ENCODE measurements at regions not wholly inside any gene's neighbourhood (a gene's known extent, or its start where the extent isn't known, plus 50 kb on each side); places are given as distances from the start of the nearest gene placed in this dataset.

DNA sequence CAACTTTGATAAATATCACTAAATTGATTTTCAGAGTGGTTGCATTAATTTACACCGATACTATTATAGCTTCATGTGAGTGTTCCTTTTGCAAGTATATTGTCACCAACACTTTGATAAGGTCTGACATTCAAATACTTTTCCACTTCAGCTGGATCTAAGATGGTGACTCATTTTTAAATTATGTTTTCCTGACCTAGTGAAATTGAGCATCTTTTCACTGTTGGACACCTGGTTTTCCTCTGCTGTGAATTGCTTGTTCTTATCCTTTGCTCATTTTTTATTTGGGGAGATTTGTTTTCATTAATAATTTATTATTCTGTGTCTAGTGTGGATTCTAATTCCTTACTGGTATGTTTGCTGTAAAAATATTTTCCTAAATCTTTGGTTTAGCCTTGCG, 85.2 kb upstream of the PRDM1 start:
- Mint-ChIP-seq H3K4me3 (no peak overlapping the region), H3K27me3 (peaks cover 65% of the 10 kb centered on the region), H3K4me1 (peaks cover under 1% of the 10 kb centered on the region), H3K9me3 (no peaks in the 10 kb centered on the region), H3K36me3 (ENCODE audit: low read depth) (no peaks in the 10 kb centered on the region), H3K27ac (no peak overlapping the region)
- POLR2A ChIA-PET, result no interaction called here
- CTCF ChIA-PET, result interaction anchor here (1.4 kb wide), 1 partner anchor 8 kb away, joined by 5 read pairs; no protein-coding TSS in a partner anchor
- DNase-seq, result no peak

GRCh38 chr6:105997482-105997881, 88.7 kb upstream of the PRDM1 start:
- CTCF ChIA-PET, result interaction anchor here (0.7 kb wide), 1 partner anchor 18 kb away, joined by 3 read pairs; no protein-coding TSS in a partner anchor
- no peak overlapping the region for H3K4me3 Mint-ChIP-seq
- H3K36me3 Mint-ChIP-seq (ENCODE audit: low read depth), result peaks cover 2% of the 10 kb centered on the region
- POLR2A ChIA-PET, result no interaction called here
- DNase-seq, result no peak
- H3K9me3 Mint-ChIP-seq, result no peaks in the 10 kb centered on the region
- no peak overlapping the region for H3K27ac Mint-ChIP-seq
- H3K4me1 Mint-ChIP-seq, result peaks cover 26% of the 10 kb centered on the region
- H3K27me3 Mint-ChIP-seq, result peaks cover 63% of the 10 kb centered on the region

DNA sequence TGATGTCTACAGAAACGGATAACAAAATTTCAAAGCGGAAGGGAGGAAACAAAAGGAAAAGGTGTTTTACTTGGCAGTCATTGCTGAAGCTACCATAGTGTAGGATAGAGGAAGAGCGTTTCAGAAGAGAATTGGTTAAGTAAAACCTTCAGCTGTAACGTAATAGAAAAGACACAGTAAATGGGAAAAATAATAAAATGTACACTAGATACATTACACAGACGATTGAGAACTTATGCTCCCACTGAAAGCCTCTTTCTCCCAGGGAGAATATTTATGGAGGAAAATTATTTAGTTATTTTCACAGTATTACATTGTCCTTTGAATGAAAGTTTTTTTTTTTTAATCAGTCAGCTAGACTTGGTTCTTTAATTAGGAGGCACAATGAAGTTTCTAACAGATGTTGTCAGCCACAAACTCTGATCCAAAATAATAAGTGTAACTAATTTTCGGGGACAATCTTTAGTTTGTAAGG, 90.7 kb upstream of the PRDM1 start:
- peaks cover 39% of the 10 kb centered on the region for H3K4me1 Mint-ChIP-seq
- no peaks in the 10 kb centered on the region for H3K9me3 Mint-ChIP-seq
- CTCF ChIA-PET, result interaction anchor here (3.1 to 5.5 kb wide), 2 partner anchors 12 to 15 kb away, joined by 13 to 37 read pairs; no protein-coding TSS in a partner anchor
- peak overlapping the region; percentile 96 for H3K27ac Mint-ChIP-seq
- H3K27me3 Mint-ChIP-seq, result peaks cover 56% of the 10 kb centered on the region
- peak overlapping the region; percentile 81 for H3K4me3 Mint-ChIP-seq
- POLR2A ChIA-PET, result no interaction called here
- DNase-seq, result no peak
- peaks cover 2% of the 10 kb centered on the region for H3K36me3 Mint-ChIP-seq (ENCODE audit: low read depth)

- H3K27me3 Mint-ChIP-seq, result peaks cover 63% of the 10 kb centered on the region
- POLR2A ChIA-PET, result interaction anchor here (1.4 kb wide), 1 partner anchor 104 kb away, joined by 4 read pairs; no protein-coding TSS in a partner anchor
Measured at GRCh38 chr6:105994591-105995390, 91.3 kb upstream of the PRDM1 start.

GRCh38 chr6:105994118-105994590, 92.0 kb upstream of the PRDM1 start:
- Mint-ChIP-seq H3K4me3 (peak overlapping the region; percentile 81), H3K4me1 (peaks cover 47% of the 10 kb centered on the region), H3K27me3 (peaks cover 65% of the 10 kb centered on the region), H3K27ac (peak overlapping the region; percentile 96), H3K36me3 (ENCODE audit: low read depth) (peaks cover 2% of the 10 kb centered on the region), H3K9me3 (no peaks in the 10 kb centered on the region)
- peak; percentile 60 for DNase-seq
- ChIA-PET POLR2A (interaction anchor here (0.5 to 1.4 kb wide), 2 partner anchors 105 to 256 kb away, joined by 3 to 4 read pairs; no protein-coding TSS in a partner anchor), CTCF (interaction anchor here (0.6 to 5.5 kb wide), 12 partner anchors 10 to 356 kb away, joined by 3 to 37 read pairs (median 4); partner anchors contain the start of gene PRDM1)

More at GRCh38 chr6:105994591-105995390, 91.3 kb upstream of the PRDM1 start:
- DNase-seq, result peak; percentile 55
- Mint-ChIP-seq H3K9me3 (no peaks in the 10 kb centered on the region), H3K4me3 (peak overlapping the region; percentile 81), H3K4me1 (peaks cover 46% of the 10 kb centered on the region), H3K36me3 (ENCODE audit: low read depth) (peaks cover 2% of the 10 kb centered on the region), H3K27ac (peak overlapping the region; percentile 96)
- CTCF ChIA-PET, result interaction anchor here (0.6 to 5.5 kb wide), 7 partner anchors 11 to 357 kb away, joined by 3 to 37 read pairs (median 4); partner anchors contain the start of gene PRDM1

- H3K27me3 Mint-ChIP-seq, result peaks cover 69% of the 10 kb centered on the region
- peaks cover 2% of the 10 kb centered on the region for H3K36me3 Mint-ChIP-seq (ENCODE audit: low read depth)
- H3K27ac Mint-ChIP-seq, result peak overlapping the region; percentile 96
- no peak for DNase-seq
- H3K9me3 Mint-ChIP-seq, result no peaks in the 10 kb centered on the region
- POLR2A ChIA-PET, result interaction anchor here (0.5 to 1.4 kb wide), 4 partner anchors 12 to 255 kb away, joined by 3 to 10 read pairs (median 4); partner anchors contain the start of gene PRDM1
- peak overlapping the region; percentile 81 for H3K4me3 Mint-ChIP-seq
- H3K4me1 Mint-ChIP-seq, result peaks cover 47% of the 10 kb centered on the region
- CTCF ChIA-PET, result interaction anchor here (0.7 to 5.5 kb wide), 21 partner anchors 8 to 279 kb away, joined by 3 to 37 read pairs (median 4); partner anchors contain the start of gene PRDM1
Measured at GRCh38 chr6:105993341-105994117, 92.6 kb upstream of the PRDM1 start.

GRCh38 chr6:105992315-105992961, 93.7 kb upstream of the PRDM1 start:
- POLR2A ChIA-PET, result interaction anchor here (0.6 to 1.2 kb wide), 6 partner anchors 11 to 257 kb away, joined by 3 to 10 read pairs (median 4); partner anchors contain the start of gene PRDM1
- Mint-ChIP-seq H3K4me1 (peaks cover 55% of the 10 kb centered on the region), H3K27ac (peak overlapping the region; percentile 96), H3K27me3 (peaks cover 68% of the 10 kb centered on the region), H3K4me3 (peak overlapping the region; percentile 91), H3K9me3 (no peaks in the 10 kb centered on the region), H3K36me3 (ENCODE audit: low read depth) (peaks cover 3% of the 10 kb centered on the region)
- CTCF ChIA-PET, result interaction anchor here (0.8 to 5.5 kb wide), 17 partner anchors 9 to 372 kb away, joined by 3 to 37 read pairs (median 3); partner anchors contain the start of gene PRDM1
- peak; percentile 92 for DNase-seq

DNA sequence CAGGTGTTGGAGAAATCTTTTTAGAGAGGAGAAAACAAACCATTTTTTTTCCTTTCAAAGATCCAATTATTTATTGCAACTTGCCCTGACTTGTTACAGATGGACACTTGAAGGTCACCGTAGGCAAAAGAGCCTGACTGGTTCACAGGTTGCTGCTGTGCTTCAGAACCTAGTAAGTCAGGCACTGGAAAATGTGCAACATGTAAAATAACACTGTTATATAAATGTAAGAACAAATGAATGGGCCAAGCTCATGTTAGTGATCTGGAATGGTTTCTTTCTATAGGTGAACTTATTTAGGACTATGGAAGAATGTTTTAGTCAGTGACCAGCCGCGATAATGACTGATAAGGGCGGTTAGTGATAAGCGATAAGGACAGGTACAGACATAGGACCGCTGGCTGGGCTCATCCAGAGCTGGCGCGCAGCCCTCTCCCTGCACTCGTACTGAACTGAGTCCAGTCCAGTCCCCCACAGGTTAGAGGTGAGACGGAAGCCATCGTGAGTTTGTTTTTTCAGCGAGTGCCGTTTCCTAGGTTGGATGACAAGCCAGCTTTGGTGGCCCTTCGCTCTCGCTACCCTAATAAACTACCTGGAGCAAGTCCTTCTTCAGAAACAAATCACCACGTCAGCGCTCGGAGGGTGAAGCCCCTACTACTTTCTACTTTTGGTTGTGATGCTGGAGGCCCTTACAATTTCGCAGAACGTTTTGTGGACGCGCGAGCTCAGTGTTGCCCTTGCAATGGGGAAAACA, 94.4 kb upstream of the PRDM1 start:
- Mint-ChIP-seq H3K4me3 (peak overlapping the region; percentile 91), H3K36me3 (ENCODE audit: low read depth) (peaks cover 3% of the 10 kb centered on the region), H3K4me1 (peaks cover 61% of the 10 kb centered on the region), H3K27me3 (peaks cover 68% of the 10 kb centered on the region), H3K9me3 (no peaks in the 10 kb centered on the region), H3K27ac (peak overlapping the region; percentile 96)
- peak; percentile 45 for DNase-seq
- ChIA-PET POLR2A (interaction anchor here (1.2 kb wide), 2 partner anchors 10 to 14 kb away, joined by 4 to 10 read pairs; no protein-coding TSS in a partner anchor), CTCF (interaction anchor here (0.8 to 5.5 kb wide), 13 partner anchors 8 to 371 kb away, joined by 3 to 37 read pairs (median 3); partner anchors contain the start of gene PRDM1)

GRCh38 chr6:105990151-105990550, 96.0 kb upstream of the PRDM1 start:
- ChIA-PET POLR2A (no interaction called here), CTCF (interaction anchor here (1.0 to 5.5 kb wide), 7 partner anchors 6 to 173 kb away, joined by 3 to 37 read pairs (median 3); no protein-coding TSS in a partner anchor)
- Mint-ChIP-seq H3K36me3 (ENCODE audit: low read depth) (peaks cover 6% of the 10 kb centered on the region), H3K27me3 (peaks cover 62% of the 10 kb centered on the region), H3K27ac (no peak overlapping the region), H3K9me3 (no peaks in the 10 kb centered on the region), H3K4me1 (peaks cover 68% of the 10 kb centered on the region), H3K4me3 (no peak overlapping the region)
- no peak for DNase-seq

- DNase-seq, result no peak
- Mint-ChIP-seq H3K9me3 (no peaks in the 10 kb centered on the region), H3K4me3 (no peak overlapping the region), H3K4me1 (peaks cover 74% of the 10 kb centered on the region), H3K27ac (no peak overlapping the region), H3K36me3 (ENCODE audit: low read depth) (peaks cover 9% of the 10 kb centered on the region), H3K27me3 (peaks cover 60% of the 10 kb centered on the region)
- POLR2A ChIA-PET, result no interaction called here
- CTCF ChIA-PET, result interaction anchor here (1.1 to 1.4 kb wide), 2 partner anchors 13 to 57 kb away, joined by 3 to 4 read pairs; no protein-coding TSS in a partner anchor
Measured at GRCh38 chr6:105988812-105989577, 97.1 kb upstream of the PRDM1 start.

DNA sequence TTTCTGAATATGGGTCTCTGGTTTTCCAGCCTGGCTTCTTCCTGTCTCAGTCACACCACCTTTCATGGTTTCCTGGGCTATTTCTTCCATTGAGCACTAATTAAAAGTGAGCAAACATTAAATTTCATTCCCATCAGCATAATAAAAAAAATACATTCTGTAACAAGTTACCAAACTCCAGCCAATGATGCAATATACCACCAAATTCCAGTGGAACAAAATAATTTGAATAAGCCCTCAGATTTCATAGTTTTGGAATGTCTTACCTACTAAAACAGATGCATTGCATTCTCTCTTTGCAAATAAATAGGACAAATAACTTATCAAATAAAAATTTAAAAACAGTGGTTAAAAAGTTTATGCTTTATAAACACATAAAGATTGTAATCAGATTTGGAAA, 97.8 kb upstream of the PRDM1 start:
- peaks cover 73% of the 10 kb centered on the region for H3K4me1 Mint-ChIP-seq
- H3K27ac Mint-ChIP-seq, result no peak overlapping the region
- POLR2A ChIA-PET, result no interaction called here
- H3K27me3 Mint-ChIP-seq, result peaks cover 54% of the 10 kb centered on the region
- CTCF ChIA-PET, result no interaction called here
- no peaks in the 10 kb centered on the region for H3K9me3 Mint-ChIP-seq
- no peak for DNase-seq
- no peak overlapping the region for H3K4me3 Mint-ChIP-seq
- peaks cover 7% of the 10 kb centered on the region for H3K36me3 Mint-ChIP-seq (ENCODE audit: low read depth)
